H1 (cell line): ENCODE measurements at regions not wholly inside any gene's neighbourhood (a gene's known extent, or its start where the extent isn't known, plus 50 kb on each side); places are given as distances from the start of the nearest gene placed in this dataset.

Source experiments
- CTCF ChIA-PET: fragments of 300-600 bp; sonication (Branson Sonifier 250); formaldehyde crosslinking; loops from one replicate; lab custom pipeline; 2021; ENCODE audit not compliant: partially characterized antibody; lab: Charles Lee
- POLR2A ChIA-PET: fragments of 300-600 bp; sonication (Branson Sonifier 250); formaldehyde crosslinking; loops from one replicate; lab custom pipeline; 2021; ENCODE audit warnings: inconsistent platforms; ENCODE audit not compliant: partially characterized antibody; lab: Charles Lee
- DNase-seq, 2 experiments: peaks; one replicate each; pipeline versions ENCODE4 v3.0.0 to v3.0.0-alpha.2; 2010 to 2022; ENCODE audit warnings: low spot score in 2 of 2, low read depth in 1 of 2, mixed read lengths in 1 of 2
- FAIRE-seq: peaks from 2 replicates; lab custom pipeline; 2011; peaks lifted over from hg19 to GRCh38; lab: Jason Lieb, UNC
- H2AFZ ChIP-seq: 2 replicates; pipeline ENCODE4 v1.8.1; 2012; ENCODE audit warnings: low read length, inconsistent platforms
- H2AK5ac ChIP-seq: 2 replicates; pipeline ENCODE4 v1.6.1; 2013; ENCODE audit warnings: low read depth, low read length
- H2BK120ac ChIP-seq: replicated peaks from 2 replicates; pipeline ENCODE3; 2013; ENCODE audit warnings: low read depth, low read length, inconsistent platforms
- H2BK12ac ChIP-seq: 2 replicates; pipeline ENCODE4 v1.6.1; 2013; ENCODE audit warnings: low read depth, low read length
- H2BK15ac ChIP-seq: 2 replicates; pipeline ENCODE4 v1.6.1; 2013; ENCODE audit warnings: low read length
- H2BK20ac ChIP-seq: 2 replicates; pipeline ENCODE4 v1.6.1; 2013; ENCODE audit warnings: low read length
- H2BK5ac ChIP-seq: 2 replicates; pipeline ENCODE4 v1.6.1; 2013; ENCODE audit warnings: low read depth, low read length
- H3K14ac ChIP-seq: 2 replicates; pipeline ENCODE4 v1.6.1; 2013; ENCODE audit warnings: inconsistent platforms; ENCODE audit not compliant: insufficient read length
- H3K18ac ChIP-seq: 2 replicates; pipeline ENCODE4 v1.6.1; 2013; ENCODE audit warnings: low read length; ENCODE audit errors: extremely low read depth
- H3K23ac ChIP-seq: 2 replicates; pipeline ENCODE4 v1.6.1; 2013; ENCODE audit warnings: inconsistent platforms; ENCODE audit not compliant: insufficient read length
- H3K23me2 ChIP-seq: 2 replicates; pipeline ENCODE4 v1.6.1; 2013; ENCODE audit warnings: low read depth, low read length
- H3K27ac ChIP-seq: 2 replicates; pipeline ENCODE4 v1.6.1; 2011; ENCODE audit warnings: low read depth, low read length, inconsistent platforms
- H3K27me3 ChIP-seq, 4 experiments: replicated peaks in 1 of 4; 1 replicate in 1 of 4; 2 replicates in 3 of 4; pipeline versions ENCODE4 v1.6.1 to v1.8.1; 2011 to 2013; ENCODE audit warnings: low read length in 3 of 4, mild to moderate bottlenecking in 3 of 4, inconsistent platforms in 2 of 4, mixed read lengths in 2 of 4, moderate library complexity in 1 of 4; ENCODE audit not compliant: control insufficient read depth in 3 of 4, insufficient read depth in 3 of 4; ENCODE audit errors: extremely low read depth in 1 of 4
- H3K36me3 ChIP-seq, 4 experiments: 2 replicates each; pipeline versions ENCODE4 v1.6.1 to v1.8.1; 2011 to 2013; ENCODE audit warnings: mild to moderate bottlenecking in 4 of 4, low read length in 3 of 4, moderate library complexity in 2 of 4, control low read depth in 1 of 4, inconsistent platforms in 1 of 4; ENCODE audit not compliant: insufficient read depth in 4 of 4, control insufficient read depth in 2 of 4
- H3K4ac ChIP-seq: replicated peaks from 2 replicates; pipeline ENCODE3; 2013; ENCODE audit warnings: low read length, low read depth, mixed read lengths, inconsistent platforms; ENCODE audit not compliant: insufficient read length
- H3K4me1 ChIP-seq, 4 experiments: replicated peaks in 1 of 4; 1 replicate in 1 of 4; 2 replicates in 3 of 4; pipeline versions ENCODE4 v1.6.1 to v1.8.1; 2011 to 2013; ENCODE audit warnings: low read length in 3 of 4, inconsistent platforms in 2 of 4, mixed read lengths in 1 of 4; ENCODE audit not compliant: insufficient read depth in 4 of 4, control insufficient read depth in 3 of 4
- H3K4me2 ChIP-seq, 2 experiments: 2 replicates each; pipeline versions ENCODE4 v1.6.1 to v1.8.1; 2011 to 2013; ENCODE audit warnings: low read depth in 2 of 2, low read length in 2 of 2, control low read depth in 1 of 2, inconsistent platforms in 1 of 2, mild to moderate bottlenecking in 1 of 2; ENCODE audit not compliant: insufficient read depth in 1 of 2
- H3K4me3 ChIP-seq, 4 experiments: fragments of 200-600, 300-600 bp in 1 of 4; sonication (generic), shearing (Covaris generic), sonication (Bioruptor Twin) in 1 of 4; 2 replicates each; pipeline versions ENCODE4 v1.5.1 to v1.8.1; 2011 to 2016; ENCODE audit warnings: low read length in 4 of 4, low read depth in 3 of 4, control low read depth in 2 of 4, inconsistent platforms in 2 of 4, mild to moderate bottlenecking in 2 of 4, mixed read lengths in 1 of 4, moderate library complexity in 1 of 4; ENCODE audit not compliant: insufficient read depth in 2 of 4; ENCODE audit errors: extremely low read depth in 1 of 4
- H3K56ac ChIP-seq: replicated peaks from 2 replicates; pipeline ENCODE3; 2013; ENCODE audit warnings: low read depth, mild to moderate bottlenecking, mixed read lengths, low read length, inconsistent platforms; ENCODE audit not compliant: insufficient read length
- H3K79me1 ChIP-seq: 2 replicates; pipeline ENCODE4 v1.6.1; 2013; ENCODE audit warnings: low read depth, low read length, control low read depth
- H3K79me2 ChIP-seq, 2 experiments: 2 replicates each; pipeline versions ENCODE4 v1.6.1 to v1.8.1; 2012 to 2013; ENCODE audit warnings: low read length in 2 of 2, mild to moderate bottlenecking in 2 of 2, inconsistent platforms in 1 of 2; ENCODE audit not compliant: insufficient read depth in 2 of 2, control insufficient read depth in 1 of 2
- H3K9ac ChIP-seq, 4 experiments: replicated peaks in 1 of 4; 1 replicate in 1 of 4; 2 replicates in 3 of 4; pipeline versions ENCODE4 v1.6.1 to v1.8.1; 2011 to 2013; ENCODE audit warnings: low read depth in 3 of 4, low read length in 3 of 4, control low read depth in 2 of 4, mild to moderate bottlenecking in 2 of 4, moderate library complexity in 2 of 4, inconsistent platforms in 1 of 4; ENCODE audit errors: extremely low read depth in 1 of 4
- H3K9me3 ChIP-seq, 2 experiments: 2 replicates each; pipeline versions ENCODE4 v1.6.1 to v1.8.1; 2012 to 2013; ENCODE audit warnings: mild to moderate bottlenecking in 2 of 2, moderate library complexity in 2 of 2, control low read depth in 1 of 2, inconsistent platforms in 1 of 2, low read depth in 1 of 2, low read length in 1 of 2, mixed read lengths in 1 of 2; ENCODE audit not compliant: insufficient read depth in 2 of 2
- H4K20me1 ChIP-seq, 2 experiments: replicated peaks in 1 of 2; 2 replicates each; pipeline versions ENCODE3 to v1.8.1; 2011 to 2013; ENCODE audit warnings: inconsistent platforms in 2 of 2, low read length in 2 of 2, mild to moderate bottlenecking in 1 of 2; ENCODE audit not compliant: insufficient read depth in 2 of 2, control insufficient read depth in 1 of 2
- H4K5ac ChIP-seq: 2 replicates; pipeline ENCODE4 v1.6.1; 2013; ENCODE audit warnings: low read length, low read depth, mixed read lengths, inconsistent platforms; ENCODE audit not compliant: insufficient read length
- H4K8ac ChIP-seq: 2 replicates; pipeline ENCODE4 v1.8.0; 2013; ENCODE audit warnings: mild to moderate bottlenecking, moderate library complexity, low read length, inconsistent platforms; ENCODE audit not compliant: insufficient read depth; ENCODE audit errors: extremely low read depth
- H4K91ac ChIP-seq: replicated peaks from 2 replicates; pipeline ENCODE3; 2013; ENCODE audit warnings: low read length, mixed read lengths, inconsistent platforms; ENCODE audit not compliant: insufficient read length
- BRCA1 ChIP-seq: IDR thresholded peaks from 2 replicates; pipeline ENCODE4 v1.6.1; 2012; ENCODE audit warnings: low read depth, low read length, improper control_type of control experiment
- CHD2 ChIP-seq: IDR thresholded peaks from 2 replicates; pipeline ENCODE4 v1.6.1; 2012; ENCODE audit warnings: low read length, improper control_type of control experiment
- JUN ChIP-seq: IDR thresholded peaks from 2 replicates; pipeline ENCODE4 v1.6.1; 2011; ENCODE audit warnings: low read depth, mild to moderate bottlenecking, improper control_type of control experiment, low read length
- KDM4A ChIP-seq: IDR thresholded peaks from one replicate; pipeline ENCODE4 v1.7.1; 2012; ENCODE audit warnings: low read depth, mild to moderate bottlenecking, moderate library complexity, low read length, inconsistent platforms; ENCODE audit not compliant: severe bottlenecking
- RNF2 ChIP-seq: fragments of 200-900, 300-1000 bp; sonication (generic); IDR thresholded peaks from 2 replicates; pipeline ENCODE4 v1.7.1; 2016; ENCODE audit warnings: borderline replicate concordance, low read depth, mild to moderate bottlenecking, antibody characterized with exemption, low read length; ENCODE audit not compliant: poor library complexity, severe bottlenecking; ENCODE audit errors: missing control alignments
- SIN3A ChIP-seq, 2 experiments: IDR thresholded peaks in 1 of 2; conservative IDR thresholded peaks in 1 of 2; 2 replicates each; pipeline ENCODE4 v1.6.1; 2011 to 2012; ENCODE audit warnings: low read length in 2 of 2, improper control_type of control experiment in 1 of 2, low read depth in 1 of 2, mild to moderate bottlenecking in 1 of 2
- SP2 ChIP-seq: IDR thresholded peaks from 2 replicates; pipeline ENCODE4 v1.6.1; 2012; ENCODE audit warnings: mild to moderate bottlenecking, low read length, inconsistent platforms
- YY1 ChIP-seq: IDR thresholded peaks from 2 replicates; pipeline ENCODE4 v1.6.1; 2011; ENCODE audit warnings: low read depth, mild to moderate bottlenecking, low read length
- WGBS, 2 experiments: shearing (Covaris generic) in 1 of 2; methylation state at CpG; one replicate each; pipeline versions ENCODE4 v1.1.6 to v1.1.7; 2013 to 2015; ENCODE audit warnings: low lambda C conversion rate in 2 of 2, mixed read lengths in 2 of 2, inconsistent platforms in 1 of 2, low coverage in 1 of 2, missing lambda C conversion rate in 1 of 2; ENCODE audit not compliant: insufficient replicate concordance in 2 of 2, insufficient coverage in 1 of 2, insufficient read length in 1 of 2; ENCODE audit errors: extremely low coverage in 1 of 2, missing lambda C conversion rate in 1 of 2; 5-methylcytosine and 5-hydroxymethylcytosine counted together
- TF ChIP-seq, protein P1 (sequence below): IDR thresholded peaks from 2 replicates; pipeline ENCODE4 v1.6.1; 2011; ENCODE audit warnings: low read depth, mild to moderate bottlenecking, low read length; ENCODE audit not compliant: insufficient read depth

GRCh38 chr14:97385727-97386126 lies 588.5 kb downstream of the VRK1 start:
- Histone ChIP-seq H3K27ac (no peak overlapping the region), H3K23me2 (no peaks in the 10 kb centered on the region), H3K36me3 (no peaks in the 10 kb centered on the region), H2BK5ac (no peak overlapping the region), H4K91ac (no peak overlapping the region), H2AFZ (no peak overlapping the region), H3K23ac (no peak overlapping the region), H3K79me2 (no peaks in the 10 kb centered on the region), H3K14ac (no peak overlapping the region), H2BK15ac (0 out of 2 replicates have a peak overlapping the region, but pooled peaks have one; percentile 9), H3K79me1 (no peaks in the 10 kb centered on the region), H3K4ac (no peak overlapping the region), H3K4me2 (no peak overlapping the region), H3K27me3 (no peaks in the 10 kb centered on the region; a peak in 1 of 7 replicates), H4K20me1 (no peaks in the 10 kb centered on the region), H3K4me1 (peaks cover 0 to 21% (median 11%) of the 10 kb centered on the region in 4 experiments; a peak in 4 of 7 replicates), H3K4me3 (no peak overlapping the region), H2BK20ac (no peak overlapping the region), H4K8ac (no peak overlapping the region), H3K9ac (no peak overlapping the region), H2AK5ac (no peak overlapping the region), H4K5ac (no peak overlapping the region), H2BK120ac (no peak overlapping the region), H2BK12ac (no peak overlapping the region), H3K9me3 (no peaks in the 10 kb centered on the region), H3K18ac (no peak overlapping the region), H3K56ac (no peak overlapping the region)
- ChIA-PET POLR2A (no interaction called here), CTCF (no interaction called here)
- WGBS, 2 experiments, result 88% methylated on average over 3 of the region's 3 CpGs; no CpG with 5 or more reads in 1 of the 2 experiments
- no peak for FAIRE-seq
- DNase-seq, result no peak
- TF ChIP-seq JUN, result no peak
- TF ChIP-seq, protein P1, sequence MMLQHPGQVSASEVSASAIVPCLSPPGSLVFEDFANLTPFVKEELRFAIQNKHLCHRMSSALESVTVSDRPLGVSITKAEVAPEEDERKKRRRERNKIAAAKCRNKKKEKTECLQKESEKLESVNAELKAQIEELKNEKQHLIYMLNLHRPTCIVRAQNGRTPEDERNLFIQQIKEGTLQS, result no peak
- no peak for TF ChIP-seq CHD2
- TF ChIP-seq KDM4A, result no peak
- TF ChIP-seq YY1, result no peak
- no peak for TF ChIP-seq RNF2
- TF ChIP-seq SP2, result no peak
- no peak for TF ChIP-seq BRCA1
- no peak for TF ChIP-seq SIN3A (conservative IDR thresholded peaks at IDR 0.05 in 1 of 2, IDR thresholded peaks at IDR 0.05 in 1 of 2; ENCODE audit: low read depth in 1 of 2, low read length in 2 of 2)
